ENCODE measurements at regions not wholly inside any gene's neighbourhood (a gene's known extent, or its start where the extent isn't known, plus 50 kb on each side); places are given as distances from the start of the nearest gene placed in this dataset.

- no peak for TF ChIP-seq EZH2 (IDR thresholded peaks at IDR 0.05; ENCODE audit: borderline replicate concordance, low read depth, low read length, poor library complexity, severe bottlenecking)
- no peak for TF ChIP-seq CTCF (conservative IDR thresholded peaks at IDR 0.05; ENCODE audit: low read depth, low read length)
Observed at GRCh38 chr7:131039836-131040235, 287.8 kb upstream of the MKLN1 start.

Measured in A673 (cell line).